ENCODE measurements at regions not wholly inside any gene's neighbourhood (a gene's known extent, or its start where the extent isn't known, plus 50 kb on each side); places are given as distances from the start of the nearest gene placed in this dataset.

GRCh38 chr2:181746844-181747243 is 66.5 kb upstream of the NEUROD1 start:
- no peak overlapping the region for H3K4me2 ChIP-seq
- WGBS (ENCODE audit: missing lambda C conversion rate) = 47% methylated on average over 2 of the region's 2 CpGs
- no peak for ATAC-seq
- H3K4me3 ChIP-seq = no peak overlapping the region
- H3K9me3 ChIP-seq = no peaks in the 10 kb centered on the region
- FAIRE-seq = no peak
- peaks cover 9% of the 10 kb centered on the region; the same call in 2 of the 3 replicates for H3K4me1 ChIP-seq
- TF ChIP-seq FOSL2 (IDR thresholded peaks at IDR 0.05) (no peak), FOSL2 (CRISPR knock-in tag; IDR thresholded peaks at IDR 0.05) (peak; percentile 60), ZNF302 (CRISPR knock-in tag; IDR thresholded peaks at IDR 0.05) (no peak)
- H3K27ac ChIP-seq = no peak overlapping the region
- ChIA-PET POLR2A (no interaction called here), CTCF (interaction anchor here (1.4 kb wide), 2 partner anchors 64 to 144 kb away, joined by 3 read pairs; no protein-coding TSS in a partner anchor)
- DNase-seq (ENCODE audit: low read depth in 1 of 2, low spot score in 1 of 2) = no peak

- H3K4me3 ChIP-seq = no peak overlapping the region
- ChIA-PET POLR2A (no interaction called here), CTCF (interaction anchor here (1.0 kb wide), 1 partner anchor 154 kb away, joined by 6 read pairs; no protein-coding TSS in a partner anchor)
- DNase-seq (ENCODE audit: low read depth in 1 of 2, low spot score in 1 of 2) = no peak
- TF ChIP-seq PHF8 (IDR thresholded peaks at IDR 0.05; ENCODE audit: borderline replicate concordance, low read depth) (no peak), TP53 (CRISPR knock-in tag; IDR thresholded peaks at IDR 0.05) (no peak), HOXB5 (CRISPR knock-in tag; IDR thresholded peaks at IDR 0.05) (no peak)
- WGBS (ENCODE audit: missing lambda C conversion rate) = 76% methylated on average over 7 of the region's 8 CpGs
- H3K9me3 ChIP-seq = no peaks in the 10 kb centered on the region
- H3K4me2 ChIP-seq = no peak overlapping the region
- no peak for FAIRE-seq
- no peaks in the 10 kb centered on the region for H3K4me1 ChIP-seq
- no peak for ATAC-seq
- no peak overlapping the region for H3K27ac ChIP-seq
Measured at GRCh38 chr2:181750305-181750704, 70.0 kb upstream of the NEUROD1 start.

- ChIA-PET CTCF (interaction anchor here (1.0 to 4.1 kb wide), 2 partner anchors 9 to 153 kb away, joined by 6 to 15 read pairs; no protein-coding TSS in a partner anchor), POLR2A (no interaction called here)
- TF ChIP-seq PHF8 (IDR thresholded peaks at IDR 0.05; ENCODE audit: borderline replicate concordance, low read depth) (no peak), CEBPB (IDR thresholded peaks at IDR 0.05) (no peak), BHLHE40 (IDR thresholded peaks at IDR 0.05; ENCODE audit: low read depth, low read length) (no peak), JUN (IDR thresholded peaks at IDR 0.05) (no peak), GATA3 (IDR thresholded peaks at IDR 0.05; ENCODE audit: borderline replicate concordance) (no peak), ZFP36 (IDR thresholded peaks at IDR 0.05; ENCODE audit: borderline replicate concordance, partially characterized antibody) (no peak), MAFK (IDR thresholded peaks at IDR 0.05; ENCODE audit: partially characterized antibody) (no peak), CHD4 (IDR thresholded peaks at IDR 0.05; ENCODE audit: borderline replicate concordance) (no peak)
- no peak for ATAC-seq
- Histone ChIP-seq H3K4me1 (no peaks in the 10 kb centered on the region), H3K27ac (no peak overlapping the region), H3K4me3 (no peak overlapping the region), H3K4me2 (no peak overlapping the region), H3K9me3 (no peaks in the 10 kb centered on the region)
- no peak for DNase-seq (ENCODE audit: low read depth in 1 of 2, low spot score in 1 of 2)
- WGBS (ENCODE audit: missing lambda C conversion rate) = 87% methylated on average over 6 of the region's 6 CpGs
- no peak for FAIRE-seq
Measured at GRCh38 chr2:181751266-181752030, 71.1 kb upstream of the NEUROD1 start.

- POLR2A ChIA-PET = no interaction called here
- WGBS (ENCODE audit: missing lambda C conversion rate) = 14% methylated on average over 1 of the region's 1 CpG
- Histone ChIP-seq H3K4me2 (no peak overlapping the region), H3K9me3 (no peaks in the 10 kb centered on the region), H3K27ac (no peak overlapping the region), H3K4me1 (no peaks in the 10 kb centered on the region), H3K4me3 (no peak overlapping the region)
- DNase-seq (ENCODE audit: low read depth in 1 of 2, low spot score in 1 of 2) = no peak
- FAIRE-seq = no peak
- no peak for TF ChIP-seq REST (IDR thresholded peaks at IDR 0.05)
- no peak for TF ChIP-seq HES2 (IDR thresholded peaks at IDR 0.05)
- CTCF ChIA-PET = interaction anchor here (4.1 kb wide), 1 partner anchor 10 kb away, joined by 15 read pairs; no protein-coding TSS in a partner anchor
- ATAC-seq = no peak
Measured at GRCh38 chr2:181752301-181752700, 72.0 kb upstream of the NEUROD1 start.
